Esophagus squamous epithelium (tissue), 4 donors: ENCODE measurements at regions not wholly inside any gene's neighbourhood (a gene's known extent, or its start where the extent isn't known, plus 50 kb on each side); places are given as distances from the start of the nearest gene placed in this dataset.

ENCODE experiments used
- CTCF ChIP-seq, 6 experiments: fragments of 450-650 bp in 4 of 6; fragments of 200-600 bp in 2 of 6; sonication (generic) in 2 of 6; IDR thresholded peaks; one replicate each; pipeline ENCODE4 v1.5.1; 2016 to 2019; ENCODE audit warnings: antibody characterized with exemption in 6 of 6, mild to moderate bottlenecking in 4 of 6, moderate library complexity in 4 of 6
- POLR2A ChIP-seq, 4 donors: fragments of 450-650 bp; IDR thresholded peaks; one replicate each; pipeline ENCODE4 v1.6.1; 2017; ENCODE audit warnings: antibody characterized with exemption in 4 of 4, mild to moderate bottlenecking in 4 of 4, moderate library complexity in 3 of 4

GRCh38 chr2:157190151-157190550 lies 67.4 kb upstream of the GALNT5 start:
- TF ChIP-seq POLR2A (IDR thresholded peaks at IDR 0.05) (no peak), CTCF (IDR thresholded peaks at IDR 0.05) (no peak)
